GM23338 (cell line): ENCODE measurements at regions not wholly inside any gene's neighbourhood (a gene's known extent, or its start where the extent isn't known, plus 50 kb on each side); places are given as distances from the start of the nearest gene placed in this dataset.

ENCODE experiments used
- ATAC-seq: fragments of 200-7000 bp; cut with Tn5 transposase; 3 replicates; pipeline ENCODE4 v1.9.1; 2020
- DNase-seq: peaks from one replicate; pipeline ENCODE4 v3.0.0-alpha.2; 2015; ENCODE audit warnings: low spot score
- H2AFZ ChIP-seq: fragments of 200-600 bp; sonication (generic); 2 replicates; pipeline ENCODE4 v1.8.0; 2016; ENCODE audit warnings: antibody characterized with exemption, mild to moderate bottlenecking, moderate library complexity
- H3F3A ChIP-seq: fragments of 200-600 bp; sonication (generic); replicated peaks from 2 replicates; pipeline ENCODE4 v1.8.0; 2017; ENCODE audit warnings: antibody characterized with exemption, mixed run types, low read depth
- H3K27ac ChIP-seq: fragments of 200-600 bp; sonication (generic); 2 replicates; pipeline ENCODE4 v1.6.1; 2016; ENCODE audit warnings: low read depth
- H3K27me3 ChIP-seq: fragments of 200-600 bp; sonication (generic); 2 replicates; pipeline ENCODE4 v1.8.0; 2016; ENCODE audit warnings: mild to moderate bottlenecking, mixed run types, moderate library complexity; ENCODE audit not compliant: insufficient read depth
- H3K36me3 ChIP-seq: fragments of 200-600 bp; sonication (generic); 2 replicates; pipeline ENCODE4 v1.8.0; 2016; ENCODE audit warnings: mild to moderate bottlenecking; ENCODE audit not compliant: insufficient read depth
- H3K4me1 ChIP-seq: fragments of 200-600 bp; sonication (generic); 2 replicates; pipeline ENCODE4 v1.8.0; 2016; ENCODE audit warnings: mild to moderate bottlenecking, moderate library complexity; ENCODE audit not compliant: insufficient read depth
- H3K4me2 ChIP-seq: fragments of 200-600 bp; sonication (generic); 2 replicates; pipeline ENCODE4 v1.7.1; 2017; ENCODE audit warnings: mixed run types
- H3K4me3 ChIP-seq: fragments of 200-600 bp; sonication (generic); 2 replicates; pipeline ENCODE4 v1.6.1; 2016; ENCODE audit warnings: mixed run types
- H3K79me2 ChIP-seq: fragments of 200-600 bp; sonication (generic); replicated peaks from 2 replicates; pipeline ENCODE4 v1.8.0; 2017; ENCODE audit warnings: mild to moderate bottlenecking; ENCODE audit not compliant: insufficient read depth
- H3K9me2 ChIP-seq: fragments of 200-600 bp; sonication (generic); 2 replicates; pipeline ENCODE4 v1.8.0; 2017; ENCODE audit not compliant: insufficient read depth
- H4K20me1 ChIP-seq: fragments of 200-600 bp; sonication (generic); replicated peaks from 2 replicates; pipeline ENCODE4 v1.8.0; 2017; ENCODE audit warnings: mild to moderate bottlenecking; ENCODE audit not compliant: insufficient read depth
- H3K27ac Mint-ChIP-seq: 2 replicates; pipeline ENCODE4 v1.8.0; 2020; ENCODE audit warnings: inconsistent platforms, mild to moderate bottlenecking, moderate library complexity, mixed read lengths
- H3K27me3 Mint-ChIP-seq: 3 replicates; pipeline ENCODE4 v1.8.0; 2022; ENCODE audit warnings: low read depth, mild to moderate bottlenecking, moderate library complexity, mixed read lengths, inconsistent platforms; ENCODE audit not compliant: insufficient read depth, poor library complexity
- H3K36me3 Mint-ChIP-seq: 3 replicates; pipeline ENCODE4 v1.8.0; 2021; ENCODE audit warnings: low read depth, mild to moderate bottlenecking, inconsistent platforms, moderate library complexity, mixed read lengths
- H3K4me1 Mint-ChIP-seq: 3 replicates; pipeline ENCODE4 v1.8.0; 2020; ENCODE audit warnings: mild to moderate bottlenecking, inconsistent platforms, mixed read lengths
- H3K4me3 Mint-ChIP-seq: 3 replicates; pipeline ENCODE4 v1.8.0; 2021; ENCODE audit warnings: moderate library complexity, mild to moderate bottlenecking, inconsistent platforms, mixed read lengths
- H3K9me3 Mint-ChIP-seq: 3 replicates; pipeline ENCODE4 v1.8.0; 2020; ENCODE audit warnings: moderate library complexity, mild to moderate bottlenecking, inconsistent platforms, mixed read lengths
- CREB1 ChIP-seq: fragments of 250-450 bp; sonication (Bioruptor Pico); IDR thresholded peaks from 2 replicates; pipeline ENCODE4 v1.5.0; 2020; ENCODE audit warnings: low read depth, mild to moderate bottlenecking, moderate library complexity
- CTCF ChIP-seq, 2 experiments: fragments of 200-600 bp in 1 of 2; sonication (generic) in 1 of 2; conservative IDR thresholded peaks; 2 replicates each; pipeline versions ENCODE4 v1.5.1 to v1.6.1; 2016 to 2017; ENCODE audit warnings: antibody characterized with exemption in 2 of 2, low read depth in 2 of 2, mild to moderate bottlenecking in 2 of 2, moderate library complexity in 1 of 2
- ETS1 ChIP-seq: IDR thresholded peaks from 2 replicates; pipeline ENCODE4 v1.6.1; 2016; ENCODE audit warnings: antibody characterized with exemption
- EZH2 ChIP-seq: fragments of 200-600 bp; sonication (generic); IDR thresholded peaks from one replicate; pipeline ENCODE4 v1.8.0; 2017; ENCODE audit warnings: antibody characterized with exemption, mild to moderate bottlenecking, low read depth; ENCODE audit not compliant: unreplicated experiment
- EZH2phosphoT487 ChIP-seq: fragments of 200-600 bp; sonication (generic); IDR thresholded peaks from one replicate; pipeline ENCODE4 v1.8.1; 2018; ENCODE audit warnings: antibody characterized with exemption; ENCODE audit not compliant: unreplicated experiment
- JUNB ChIP-seq: IDR thresholded peaks from one replicate; pipeline ENCODE4 v1.6.1; 2016; ENCODE audit warnings: antibody characterized with exemption; ENCODE audit not compliant: unreplicated experiment
- NANOG ChIP-seq: IDR thresholded peaks from 2 replicates; pipeline ENCODE4 v1.6.1; 2016; ENCODE audit warnings: antibody characterized with exemption, borderline replicate concordance
- POLR2AphosphoS5 ChIP-seq: IDR thresholded peaks from 2 replicates; pipeline ENCODE4 v1.6.1; 2016; ENCODE audit warnings: antibody characterized with exemption, low read depth
- REST ChIP-seq: IDR thresholded peaks from one replicate; pipeline ENCODE4 v1.6.1; 2018; ENCODE audit warnings: antibody characterized with exemption; ENCODE audit not compliant: unreplicated experiment
- STAT1 ChIP-seq: IDR thresholded peaks from one replicate; pipeline ENCODE4 v1.6.1; 2016; ENCODE audit warnings: antibody characterized with exemption; ENCODE audit not compliant: unreplicated experiment
- ZNF114 ChIP-seq: fragments of 250-450 bp; sonication (Bioruptor Pico); IDR thresholded peaks from 2 replicates; pipeline ENCODE4 v1.5.0; 2020; ENCODE audit warnings: mild to moderate bottlenecking, moderate library complexity
- ZNF331 ChIP-seq: fragments of 250-450 bp; sonication (Bioruptor Pico); IDR thresholded peaks from 2 replicates; pipeline ENCODE4 v1.5.0; 2020; ENCODE audit warnings: low read depth, mild to moderate bottlenecking, moderate library complexity
- ZNF462 ChIP-seq: fragments of 250-450 bp; sonication (Bioruptor Pico); IDR thresholded peaks from 2 replicates; pipeline ENCODE4 v1.5.0; 2020; ENCODE audit warnings: mild to moderate bottlenecking, moderate library complexity

- TF ChIP-seq CTCF (conservative IDR thresholded peaks at IDR 0.05; ENCODE audit: low read depth in 2 of 2) (no peak), NANOG (no peak), STAT1 (no peak), REST (no peak), EZH2 (no peak)
Observed at GRCh38 chr19:27679905-27680304, 1533.0 kb downstream of the UQCRFS1 start (continued).

GRCh38 chr19:27679399-27679798 is 1533.6 kb downstream of the UQCRFS1 start:
- Histone ChIP-seq H3K4me2 (no peak overlapping the region), H3K36me3 (peaks cover 12% of the 10 kb centered on the region), H3K9me2 (no peaks in the 10 kb centered on the region), H3K79me2 (no peaks in the 10 kb centered on the region), H3F3A (no peaks in the 10 kb centered on the region), H3K4me1 (no peaks in the 10 kb centered on the region), H3K27ac (no peak overlapping the region), H2AFZ (no peak overlapping the region), H4K20me1 (no peaks in the 10 kb centered on the region), H3K27me3 (no peaks in the 10 kb centered on the region; the same call in 1 of the 2 replicates), H3K4me3 (no peak overlapping the region)
- H3K27ac Mint-ChIP-seq = no peak overlapping the region
- H3K4me3 Mint-ChIP-seq = no peak overlapping the region
- H3K4me1 Mint-ChIP-seq = no peaks in the 10 kb centered on the region
- no peak for ATAC-seq
- peaks cover 4% of the 10 kb centered on the region for H3K27me3 Mint-ChIP-seq
- peaks cover 40% of the 10 kb centered on the region for H3K36me3 Mint-ChIP-seq
- no peak for DNase-seq
- peaks cover 96% of the 10 kb centered on the region for H3K9me3 Mint-ChIP-seq
- TF ChIP-seq NANOG = no peak
- TF ChIP-seq POLR2AphosphoS5 = no peak
- TF ChIP-seq EZH2 = no peak
- no peak for TF ChIP-seq ZNF462 (CRISPR knock-in tag)
- TF ChIP-seq EZH2phosphoT487 = no peak
- TF ChIP-seq JUNB = no peak
- TF ChIP-seq CREB1 = no peak
- no peak for TF ChIP-seq ZNF331 (CRISPR knock-in tag)
- no peak for TF ChIP-seq ETS1
- TF ChIP-seq ZNF114 (CRISPR knock-in tag) = no peak
- no peak for TF ChIP-seq STAT1
